GM10266 (cell line): ENCODE measurements at regions not wholly inside any gene's neighbourhood (a gene's known extent, or its start where the extent isn't known, plus 50 kb on each side); places are given as distances from the start of the nearest gene placed in this dataset.

Experiments used
- DNase-seq: peaks from one replicate; pipeline ENCODE4 v3.0.0; 2012; ENCODE audit errors: extremely low spot score
- TF ChIP-seq, protein P1 (sequence below): IDR thresholded peaks from 2 replicates; pipeline ENCODE4 v1.5.1; 2012; ENCODE audit warnings: mild to moderate bottlenecking, low read depth; ENCODE audit not compliant: control insufficient read depth, insufficient read depth; ENCODE audit errors: missing control alignments

GRCh38 chr5:116738239-116738614, 163.6 kb upstream of the SEMA6A start:
- DNase-seq = no peak
- TF ChIP-seq, protein P1, sequence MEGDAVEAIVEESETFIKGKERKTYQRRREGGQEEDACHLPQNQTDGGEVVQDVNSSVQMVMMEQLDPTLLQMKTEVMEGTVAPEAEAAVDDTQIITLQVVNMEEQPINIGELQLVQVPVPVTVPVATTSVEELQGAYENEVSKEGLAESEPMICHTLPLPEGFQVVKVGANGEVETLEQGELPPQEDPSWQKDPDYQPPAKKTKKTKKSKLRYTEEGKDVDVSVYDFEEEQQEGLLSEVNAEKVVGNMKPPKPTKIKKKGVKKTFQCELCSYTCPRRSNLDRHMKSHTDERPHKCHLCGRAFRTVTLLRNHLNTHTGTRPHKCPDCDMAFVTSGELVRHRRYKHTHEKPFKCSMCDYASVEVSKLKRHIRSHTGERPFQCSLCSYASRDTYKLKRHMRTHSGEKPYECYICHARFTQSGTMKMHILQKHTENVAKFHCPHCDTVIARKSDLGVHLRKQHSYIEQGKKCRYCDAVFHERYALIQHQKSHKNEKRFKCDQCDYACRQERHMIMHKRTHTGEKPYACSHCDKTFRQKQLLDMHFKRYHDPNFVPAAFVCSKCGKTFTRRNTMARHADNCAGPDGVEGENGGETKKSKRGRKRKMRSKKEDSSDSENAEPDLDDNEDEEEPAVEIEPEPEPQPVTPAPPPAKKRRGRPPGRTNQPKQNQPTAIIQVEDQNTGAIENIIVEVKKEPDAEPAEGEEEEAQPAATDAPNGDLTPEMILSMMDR = no peak

GRCh38 chr5:116736671-116737070, 162.0 kb upstream of the SEMA6A start:
- TF ChIP-seq, protein P1 = no peak
- no peak for DNase-seq

DNA sequence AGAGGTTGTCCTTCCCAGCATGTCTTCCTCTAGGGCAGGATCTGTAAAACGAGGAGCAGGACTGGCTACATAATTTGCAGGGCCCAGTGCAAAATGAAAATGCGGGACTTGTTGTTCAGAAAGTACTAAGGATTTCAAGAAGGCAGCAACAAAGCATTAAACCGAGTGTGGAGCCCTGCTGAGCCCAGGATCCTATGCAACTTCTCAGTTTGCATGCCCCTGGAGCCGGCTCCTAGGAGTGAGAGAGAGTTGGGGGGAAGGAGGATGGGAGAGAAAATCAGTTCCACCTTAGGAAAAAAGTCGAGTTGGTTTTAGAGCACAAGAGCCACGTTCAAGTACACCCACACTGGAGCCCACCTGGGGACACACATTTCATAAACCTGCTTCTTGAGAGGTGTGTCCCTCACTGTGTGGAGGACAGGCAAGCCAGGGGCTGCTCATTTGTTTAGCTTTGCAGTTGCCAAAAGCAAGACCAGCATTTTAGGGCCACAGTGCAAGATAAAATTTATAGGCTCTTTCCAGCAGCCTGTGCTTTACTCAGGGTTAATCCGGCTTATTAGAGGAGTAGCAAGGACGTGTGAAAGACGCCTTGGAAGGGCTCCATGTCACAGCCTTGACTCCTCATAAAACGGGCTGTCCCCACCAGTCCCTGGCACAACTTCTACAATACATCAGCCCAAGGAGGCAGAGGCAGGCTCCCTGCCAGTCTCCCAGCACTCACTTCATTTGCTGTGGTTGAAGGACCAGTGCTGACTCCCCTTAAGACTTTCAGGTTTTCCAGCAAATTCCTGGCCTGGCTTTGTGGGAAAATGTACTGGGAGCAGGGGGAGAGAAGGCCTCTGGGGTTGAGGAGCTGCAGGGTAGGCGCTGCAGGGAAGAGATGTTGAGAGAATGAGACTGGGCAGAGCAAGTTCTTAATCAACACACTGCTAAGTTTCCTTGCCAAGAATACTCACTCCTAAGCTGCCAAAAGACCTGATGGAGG, 159.7 kb upstream of the SEMA6A start:
- TF ChIP-seq, protein P1 = no peak
- DNase-seq = no peak

DNA sequence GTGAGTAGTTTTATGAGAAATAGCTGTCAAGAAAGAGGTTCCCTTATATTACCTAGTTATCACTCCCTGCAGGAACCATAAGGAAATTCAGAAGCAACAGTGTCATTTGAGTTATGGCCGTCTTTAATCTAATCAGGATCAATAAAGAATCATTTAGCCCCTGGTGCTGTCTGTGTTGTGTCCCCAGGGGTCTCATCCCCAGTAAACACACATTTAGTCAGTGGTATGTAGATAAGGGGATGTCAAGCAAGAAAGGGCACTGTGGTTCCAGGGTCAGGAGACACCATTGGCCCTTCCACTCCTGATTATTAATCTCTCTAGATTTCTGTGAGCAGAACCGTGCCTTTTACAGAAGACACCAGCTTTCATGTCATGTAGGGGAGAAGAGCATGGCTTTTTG, 158.0 kb upstream of the SEMA6A start:
- TF ChIP-seq, protein P1 = no peak
- DNase-seq = no peak

- TF ChIP-seq, protein P1 = no peak
These were observed 156.8 kb upstream of the SEMA6A start for GRCh38 chr5:116731432-116731831.

DNA sequence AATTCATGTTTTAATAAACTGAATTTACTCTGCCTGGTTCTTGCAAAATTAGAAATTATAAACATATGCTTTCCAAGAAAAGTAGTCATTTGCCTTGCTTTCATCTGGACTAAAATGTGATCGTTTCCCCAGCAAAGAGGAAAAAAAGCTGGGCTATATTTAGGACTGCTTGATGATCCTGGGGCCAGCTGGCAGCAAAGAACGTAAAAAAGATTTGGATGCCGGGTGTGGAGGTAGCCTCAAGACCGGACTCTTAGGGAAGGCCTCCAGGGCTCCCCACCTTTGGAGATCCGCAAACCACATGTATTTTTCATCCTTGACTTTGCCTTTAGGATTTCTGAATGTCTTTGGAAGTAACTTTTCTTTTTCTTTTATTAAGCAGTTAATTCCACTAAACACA, 156.1 kb upstream of the SEMA6A start:
- TF ChIP-seq, protein P1 = no peak
- DNase-seq = no peak

More at GRCh38 chr5:116731432-116731831, 156.8 kb upstream of the SEMA6A start:
- DNase-seq = no peak

GRCh38 chr5:116730185-116730584, 155.6 kb upstream of the SEMA6A start:
- DNase-seq = no peak
- TF ChIP-seq, protein P1 = no peak
